GM10266 (cell line): ENCODE measurements at regions not wholly inside any gene's neighbourhood (a gene's known extent, or its start where the extent isn't known, plus 50 kb on each side); places are given as distances from the start of the nearest gene placed in this dataset.

Source experiments
- DNase-seq: peaks from one replicate; pipeline ENCODE4 v3.0.0; 2012; ENCODE audit errors: extremely low spot score
- CTCF ChIP-seq: IDR thresholded peaks from 2 replicates; pipeline ENCODE4 v1.5.1; 2012; ENCODE audit warnings: mild to moderate bottlenecking, low read depth; ENCODE audit not compliant: control insufficient read depth, insufficient read depth; ENCODE audit errors: missing control alignments

DNA sequence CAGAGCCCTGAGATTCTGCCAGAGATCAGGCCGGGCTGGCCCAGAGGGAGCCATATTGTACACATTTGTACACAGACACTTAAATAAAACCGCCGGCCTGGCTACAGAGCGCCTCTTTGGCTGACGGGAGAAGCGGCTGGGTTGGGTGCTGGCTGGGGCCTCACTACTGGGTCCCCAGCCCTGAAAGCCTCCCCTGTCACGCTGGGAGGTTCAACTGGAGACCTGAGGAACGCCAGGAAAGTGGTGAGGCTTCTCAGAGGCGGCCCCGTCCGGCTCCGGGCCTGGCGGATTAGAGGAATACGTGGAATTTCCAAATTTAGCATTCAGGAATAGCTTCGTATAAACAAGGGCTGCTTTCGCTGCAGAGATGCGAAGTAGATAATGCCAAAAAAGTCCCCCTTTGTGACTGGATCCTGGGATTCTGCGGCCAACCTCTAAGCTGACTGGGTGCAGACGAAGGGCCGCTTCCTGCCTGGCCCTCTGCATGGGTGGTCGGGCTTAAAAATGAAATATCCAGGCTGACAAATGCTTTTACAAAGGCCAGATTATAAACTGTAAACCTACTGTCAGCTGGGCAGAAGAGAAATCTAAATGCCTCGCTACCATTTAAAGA is 252.4 kb downstream of the IRF8 start:
- no peak for TF ChIP-seq CTCF

DNA sequence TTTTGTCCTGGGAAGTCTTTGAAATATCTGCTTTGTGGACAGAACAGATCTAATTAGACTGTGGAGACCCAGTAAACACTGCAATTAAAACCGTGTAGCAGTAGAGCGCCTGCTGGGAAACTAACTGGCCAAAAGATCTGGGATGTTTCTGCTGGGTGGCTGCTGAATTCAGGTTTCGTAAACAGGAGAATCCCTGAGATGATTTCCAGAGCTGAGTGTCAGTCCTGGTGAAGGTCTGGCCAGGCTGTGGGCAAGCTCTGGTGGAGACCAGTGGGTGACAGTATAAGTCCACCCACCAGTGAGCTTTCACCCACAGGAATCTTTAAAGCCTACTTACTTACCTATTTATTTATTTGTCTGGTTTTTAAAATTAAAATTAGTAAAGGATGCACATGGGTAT is 257.2 kb downstream of the IRF8 start:
- DNase-seq = no peak
- no peak for TF ChIP-seq CTCF

More for the DNA sequence above, 252.4 kb downstream of the IRF8 start:
- no peak for DNase-seq

- no peak for TF ChIP-seq CTCF
- no peak for DNase-seq
Observed at GRCh38 chr16:86157616-86158247, 258.8 kb downstream of the IRF8 start.

DNA sequence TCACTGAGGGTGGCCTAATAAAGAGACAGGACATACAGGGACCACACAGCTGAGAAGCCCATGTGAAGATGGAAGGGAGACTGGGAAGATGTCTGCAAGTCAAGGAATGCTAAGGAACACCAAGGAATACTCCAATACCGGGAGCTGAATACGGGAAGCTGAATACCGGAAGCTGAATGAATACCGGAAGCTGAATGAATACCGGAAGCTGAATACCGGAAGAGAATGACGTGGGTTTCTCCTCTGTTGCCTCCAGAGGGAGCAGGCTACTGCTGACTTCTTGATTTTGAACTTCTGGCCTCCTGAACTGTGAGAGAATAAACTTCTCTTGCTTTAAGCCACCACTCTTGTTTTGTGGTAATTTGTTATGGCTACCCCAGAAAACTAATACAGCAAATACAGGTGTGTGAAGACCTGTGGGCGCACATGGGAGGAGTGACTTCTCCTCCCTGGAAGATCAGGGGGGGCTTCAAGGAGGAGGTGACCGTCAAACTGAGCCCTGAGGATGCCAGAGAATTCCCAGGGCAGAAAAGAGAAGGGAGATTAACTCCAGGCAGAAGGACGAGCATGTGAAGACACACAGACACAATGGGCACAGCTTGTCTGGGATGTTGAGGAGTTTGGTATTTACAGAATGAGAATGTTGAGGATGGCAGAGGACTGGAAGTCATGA is 259.9 kb downstream of the IRF8 start:
- TF ChIP-seq CTCF = no peak
- no peak for DNase-seq

- TF ChIP-seq CTCF = no peak
- no peak for DNase-seq
Observed at GRCh38 chr16:86165479-86165878, 266.5 kb downstream of the IRF8 start.

- no peak for DNase-seq
- TF ChIP-seq CTCF = no peak
Observed at GRCh38 chr16:86166414-86166813, 267.5 kb downstream of the IRF8 start.

DNA sequence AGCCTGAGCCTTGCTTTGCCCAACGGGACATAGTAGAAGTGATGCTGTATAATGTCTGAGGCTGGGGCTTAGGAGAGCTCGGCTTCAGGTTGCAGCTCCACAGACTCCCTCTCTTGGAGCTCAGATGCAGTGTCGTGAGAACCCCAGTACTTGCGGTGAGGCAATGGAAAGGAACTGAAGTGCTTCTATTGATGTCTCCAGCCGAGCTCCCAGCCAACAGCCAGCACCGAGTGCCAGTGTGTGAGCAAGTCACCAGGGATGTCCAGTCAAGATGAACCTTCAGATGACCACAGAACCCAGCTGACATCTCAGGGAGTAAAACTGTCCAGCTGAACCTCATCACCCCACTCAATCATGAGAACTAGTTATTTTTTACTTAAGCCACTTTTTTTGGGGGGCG is 268.1 kb downstream of the IRF8 start:
- DNase-seq = no peak
- TF ChIP-seq CTCF = no peak
